ENCODE measurements at regions not wholly inside any gene's neighbourhood (a gene's known extent, or its start where the extent isn't known, plus 50 kb on each side); places are given as distances from the start of the nearest gene placed in this dataset.

- peak; percentile 25 for DNase-seq (ENCODE audit: low spot score)
- TF ChIP-seq CTCF (IDR thresholded peaks at IDR 0.05; ENCODE audit: extremely low read depth, insufficient read depth, missing control alignments), result peak; percentile 72
- in situ Hi-C loops (cut with MboI; ENCODE audit: low pct_unique_long_range_greater_than_20kb, low sequenced_read_pairs, unreplicated experiment), result no loop called here
Measured at GRCh38 chr1:63148825-63149645, 173.3 kb upstream of the FOXD3 start.

- no peak for TF ChIP-seq CTCF (IDR thresholded peaks at IDR 0.05; ENCODE audit: extremely low read depth, insufficient read depth, missing control alignments)
- in situ Hi-C loops (cut with MboI; ENCODE audit: low pct_unique_long_range_greater_than_20kb, low sequenced_read_pairs, unreplicated experiment), result no loop called here
- DNase-seq (ENCODE audit: low spot score), result no peak
Measured at GRCh38 chr1:63152572-63152971, 169.8 kb upstream of the FOXD3 start.

GRCh38 chr1:63155437-63155836 lies 166.9 kb upstream of the FOXD3 start:
- in situ Hi-C loops (cut with MboI; ENCODE audit: low pct_unique_long_range_greater_than_20kb, low sequenced_read_pairs, unreplicated experiment), result no loop called here
- DNase-seq (ENCODE audit: low spot score), result no peak
- TF ChIP-seq CTCF (IDR thresholded peaks at IDR 0.05; ENCODE audit: extremely low read depth, insufficient read depth, missing control alignments), result no peak

- TF ChIP-seq CTCF (IDR thresholded peaks at IDR 0.05; ENCODE audit: extremely low read depth, insufficient read depth, missing control alignments), result no peak
- DNase-seq (ENCODE audit: low spot score), result no peak
- in situ Hi-C loops (cut with MboI; ENCODE audit: low pct_unique_long_range_greater_than_20kb, low sequenced_read_pairs, unreplicated experiment), result no loop called here
Measured at GRCh38 chr1:63157085-63157484, 165.3 kb upstream of the FOXD3 start.

GRCh38 chr1:63169057-63169456 lies 153.3 kb upstream of the FOXD3 start:
- no peak for TF ChIP-seq CTCF (IDR thresholded peaks at IDR 0.05; ENCODE audit: extremely low read depth, insufficient read depth, missing control alignments)
- in situ Hi-C loops (cut with MboI; ENCODE audit: low pct_unique_long_range_greater_than_20kb, low sequenced_read_pairs, unreplicated experiment), result no loop called here

DNA sequence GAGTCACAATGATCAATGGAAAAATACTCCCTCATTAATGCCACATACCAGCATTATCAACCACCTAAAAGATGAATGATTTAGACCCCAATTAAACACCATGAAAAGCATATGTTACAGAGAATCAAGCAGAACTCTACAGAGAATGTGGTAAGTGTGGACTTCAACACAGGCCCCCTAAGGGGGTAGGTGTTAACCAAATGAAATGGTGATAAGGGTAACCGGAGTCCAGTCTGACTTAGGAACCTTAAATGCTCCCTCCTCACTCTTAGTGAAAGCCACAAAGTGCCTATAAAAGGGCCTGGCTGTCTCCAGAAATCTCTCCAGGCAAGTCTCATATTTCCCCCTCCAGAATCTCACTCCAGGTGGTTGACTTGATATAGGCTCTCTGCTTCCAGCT lies 149.2 kb upstream of the FOXD3 start:
- TF ChIP-seq CTCF (IDR thresholded peaks at IDR 0.05; ENCODE audit: extremely low read depth, insufficient read depth, missing control alignments), result no peak
- no peak for DNase-seq (ENCODE audit: low spot score)
- in situ Hi-C loops (cut with MboI; ENCODE audit: low pct_unique_long_range_greater_than_20kb, low sequenced_read_pairs, unreplicated experiment), result no loop called here

More at GRCh38 chr1:63169057-63169456, 153.3 kb upstream of the FOXD3 start:
- no peak for DNase-seq (ENCODE audit: low spot score)

Data from GM13977 (cell line).